Fibroblast of villous mesenchyme (primary cell): ENCODE measurements at regions not wholly inside any gene's neighbourhood (a gene's known extent, or its start where the extent isn't known, plus 50 kb on each side); places are given as distances from the start of the nearest gene placed in this dataset.
A peak's percentile ranks its signal among the peaks of the same experiment; 100 is the strongest.

Source experiments
- DNase-seq: peaks from one replicate; pipeline ENCODE4 v3.0.0-alpha.2; 2010; ENCODE audit warnings: low read depth
- H3K4me3 ChIP-seq: 2 replicates; pipeline ENCODE4 v1.5.1; 2011; ENCODE audit warnings: low read depth, mild to moderate bottlenecking, low read length
- CTCF ChIP-seq: IDR thresholded peaks from 2 replicates; pipeline ENCODE4 v1.5.1; 2012; ENCODE audit warnings: low read depth, mild to moderate bottlenecking, low read length; ENCODE audit not compliant: insufficient read depth

- no peak for TF ChIP-seq CTCF
- H3K4me3 ChIP-seq = no peak overlapping the region
- peak; percentile 84 for DNase-seq
Measured at GRCh38 chr2:12176623-12177454, 430.4 kb downstream of the LPIN1 start.

GRCh38 chr2:12177455-12178288 lies 431.2 kb downstream of the LPIN1 start:
- peak; percentile 64 for DNase-seq
- no peak overlapping the region for H3K4me3 ChIP-seq
- no peak for TF ChIP-seq CTCF

GRCh38 chr2:12178289-12179080 lies 432.1 kb downstream of the LPIN1 start:
- no peak for DNase-seq
- no peak for TF ChIP-seq CTCF
- H3K4me3 ChIP-seq = no peak overlapping the region

- no peak overlapping the region for H3K4me3 ChIP-seq
- DNase-seq = peak; percentile 51
- no peak for TF ChIP-seq CTCF
Measured at GRCh38 chr2:12180031-12180430, 433.6 kb downstream of the LPIN1 start.

- no peak for DNase-seq
- no peak overlapping the region for H3K4me3 ChIP-seq
- no peak for TF ChIP-seq CTCF
Measured at GRCh38 chr2:12183032-12183645, 436.7 kb downstream of the LPIN1 start.

GRCh38 chr2:12192762-12193161 lies 446.3 kb downstream of the LPIN1 start:
- no peak for DNase-seq
- H3K4me3 ChIP-seq = no peak overlapping the region
- no peak for TF ChIP-seq CTCF
